Limb (tissue), 2 donors: ENCODE measurements at regions not wholly inside any gene's neighbourhood (a gene's known extent, or its start where the extent isn't known, plus 50 kb on each side); places are given as distances from the start of the nearest gene placed in this dataset.
A peak's percentile ranks its signal among the peaks of the same experiment; 100 is the strongest.

Experiments used
- DNase-seq, 2 donors: peaks; one replicate each; pipeline ENCODE4 v3.0.0-alpha.2; 2016; ENCODE audit errors: extremely low spot score in 2 of 2

GRCh38 chr5:4862500-4862899, 277.6 kb upstream of the ADAMTS16 start:
- peak in 1 of 2 donors; percentile 77 for DNase-seq

GRCh38 chr5:4866131-4866659, 273.9 kb upstream of the ADAMTS16 start:
- no peak for DNase-seq

- no peak for DNase-seq
These were observed 273.3 kb upstream of the ADAMTS16 start for GRCh38 chr5:4866817-4867216.

GRCh38 chr5:4868140-4868735, 271.9 kb upstream of the ADAMTS16 start:
- peak in 1 of 2 donors; percentile 22 for DNase-seq

GRCh38 chr5:4873652-4874051, 266.5 kb upstream of the ADAMTS16 start:
- DNase-seq = no peak

- DNase-seq = no peak
These were observed 266.0 kb upstream of the ADAMTS16 start for GRCh38 chr5:4874097-4874496.

GRCh38 chr5:4875942-4876341, 264.2 kb upstream of the ADAMTS16 start:
- DNase-seq = no peak

- DNase-seq = no peak
These were observed 263.3 kb upstream of the ADAMTS16 start for GRCh38 chr5:4876804-4877203.

- DNase-seq = no peak
These were observed 262.6 kb upstream of the ADAMTS16 start for GRCh38 chr5:4877579-4877978.

GRCh38 chr5:4879075-4879474, 261.1 kb upstream of the ADAMTS16 start:
- DNase-seq = no peak

- DNase-seq = peak; percentile 77 to 92
These were observed 260.3 kb upstream of the ADAMTS16 start for GRCh38 chr5:4879693-4880303.

- DNase-seq = no peak
These were observed 259.8 kb upstream of the ADAMTS16 start for GRCh38 chr5:4880304-4880741.

GRCh38 chr5:4881366-4882002, 258.6 kb upstream of the ADAMTS16 start:
- DNase-seq = no peak

GRCh38 chr5:4882186-4882585, 257.9 kb upstream of the ADAMTS16 start:
- DNase-seq = no peak

- DNase-seq = peak in 1 of 2 donors; percentile 20
These were observed 256.8 kb upstream of the ADAMTS16 start for GRCh38 chr5:4883360-4883759.

- DNase-seq = no peak
These were observed 246.9 kb upstream of the ADAMTS16 start for GRCh38 chr5:4893063-4893744.

GRCh38 chr5:4896328-4896727, 243.8 kb upstream of the ADAMTS16 start:
- no peak for DNase-seq

- DNase-seq = no peak
These were observed 238.8 kb upstream of the ADAMTS16 start for GRCh38 chr5:4901305-4901811.

- DNase-seq = no peak
These were observed 238.2 kb upstream of the ADAMTS16 start for GRCh38 chr5:4901924-4902323.

GRCh38 chr5:4905674-4906520, 234.2 kb upstream of the ADAMTS16 start:
- no peak for DNase-seq

- peak in 1 of 2 donors; percentile 41 for DNase-seq
These were observed 233.3 kb upstream of the ADAMTS16 start for GRCh38 chr5:4906786-4907185.
